Upper lobe of right lung (tissue), 1 donor: ENCODE measurements at regions not wholly inside any gene's neighbourhood (a gene's known extent, or its start where the extent isn't known, plus 50 kb on each side); places are given as distances from the start of the nearest gene placed in this dataset.

ENCODE experiments used
- ATAC-seq: fragments of 200-7000 bp; cut with Tn5 transposase; one replicate; pipeline ENCODE4 v1.9.1; 2020; ENCODE audit warnings: mild to moderate bottlenecking, moderate library complexity
- DNase-seq: peaks from one replicate; pipeline ENCODE4 v3.0.0-alpha.2; 2020
- H3K27ac ChIP-seq: fragments of 200-600 bp; one replicate; pipeline ENCODE4 v1.8.0; 2022
- H3K27me3 ChIP-seq: fragments of 200-600 bp; one replicate; pipeline ENCODE4 v1.8.0; 2022; ENCODE audit warnings: mild to moderate bottlenecking
- H3K36me3 ChIP-seq: fragments of 200-600 bp; one replicate; pipeline ENCODE4 v1.8.0; 2022
- H3K4me1 ChIP-seq: fragments of 200-600 bp; one replicate; pipeline ENCODE4 v1.8.0; 2022
- H3K4me3 ChIP-seq: fragments of 200-600 bp; one replicate; pipeline ENCODE4 v1.8.0; 2022; ENCODE audit warnings: mild to moderate bottlenecking
- H3K9me3 ChIP-seq: fragments of 200-600 bp; one replicate; pipeline ENCODE4 v1.8.0; 2022
- CTCF ChIP-seq: fragments of 200-600 bp; IDR thresholded peaks from one replicate; pipeline ENCODE4 v1.8.0; 2022; ENCODE audit warnings: antibody characterized with exemption
- intact Hi-C: fragments of 100-400 bp; cut with DNase I; formaldehyde crosslinking; loops from one replicate; pipeline ENCODE4 v1.11.0; 2022
- donor health status: DM: no; HTN: yes; CAD: no; lungs with severe emphysema.

- intact Hi-C loops: no loop called here
- H3K27me3 ChIP-seq: no peaks in the 10 kb centered on the region
- DNase-seq (no peak), ATAC-seq (no peak)
- H3K27ac ChIP-seq: no peak overlapping the region
- no peak for TF ChIP-seq CTCF
- no peak overlapping the region for H3K4me3 ChIP-seq
- no peaks in the 10 kb centered on the region for H3K9me3 ChIP-seq
- H3K36me3 ChIP-seq: no peaks in the 10 kb centered on the region
- H3K4me1 ChIP-seq: no peaks in the 10 kb centered on the region
Observed at GRCh38 chr13:29706923-29707322, 111.4 kb upstream of the SLC7A1 start.

- ATAC-seq (no peak), DNase-seq (no peak)
- Histone ChIP-seq H3K9me3 (no peaks in the 10 kb centered on the region), H3K4me1 (no peaks in the 10 kb centered on the region), H3K4me3 (no peak overlapping the region), H3K36me3 (no peaks in the 10 kb centered on the region), H3K27me3 (no peaks in the 10 kb centered on the region), H3K27ac (no peak overlapping the region)
- TF ChIP-seq CTCF: no peak
- intact Hi-C loops: no loop called here
Observed at GRCh38 chr13:29704648-29705047, 109.2 kb upstream of the SLC7A1 start.

- no peaks in the 10 kb centered on the region for H3K9me3 ChIP-seq
- intact Hi-C loops: no loop called here
- ATAC-seq: no peak
- H3K27ac ChIP-seq: no peak overlapping the region
- DNase-seq: no peak
- no peaks in the 10 kb centered on the region for H3K4me1 ChIP-seq
- TF ChIP-seq CTCF: no peak
- no peak overlapping the region for H3K4me3 ChIP-seq
- H3K36me3 ChIP-seq: no peaks in the 10 kb centered on the region
- H3K27me3 ChIP-seq: no peaks in the 10 kb centered on the region
Observed at GRCh38 chr13:29703421-29703820, 107.9 kb upstream of the SLC7A1 start.

DNA sequence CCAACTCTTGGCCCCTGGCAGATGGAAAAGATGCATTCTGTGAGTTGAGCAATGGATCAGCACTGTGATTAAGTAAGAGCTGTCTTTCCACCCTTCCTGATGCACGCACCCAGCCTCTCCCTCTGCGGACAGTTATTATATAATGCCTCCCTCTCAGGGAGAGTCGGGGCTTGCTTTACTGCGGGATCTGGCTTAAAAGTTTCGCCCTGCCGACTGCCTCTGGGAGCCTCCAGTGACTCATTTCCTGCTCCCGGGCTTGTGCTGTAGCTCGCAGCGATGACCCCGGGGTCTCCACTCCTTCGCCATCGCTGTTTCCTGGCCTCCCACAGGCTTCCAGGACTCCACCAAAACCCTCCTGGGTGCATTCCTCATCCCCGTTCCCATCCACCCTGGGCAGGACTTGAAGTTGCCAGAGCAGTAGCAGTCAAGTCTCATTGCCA lies 107.4 kb upstream of the SLC7A1 start:
- Histone ChIP-seq H3K9me3 (no peaks in the 10 kb centered on the region), H3K4me3 (no peak overlapping the region), H3K27me3 (no peaks in the 10 kb centered on the region), H3K4me1 (no peaks in the 10 kb centered on the region), H3K27ac (no peak overlapping the region), H3K36me3 (no peaks in the 10 kb centered on the region)
- TF ChIP-seq CTCF: no peak
- no peak for DNase-seq
- ATAC-seq: no peak
- intact Hi-C loops: no loop called here

DNA sequence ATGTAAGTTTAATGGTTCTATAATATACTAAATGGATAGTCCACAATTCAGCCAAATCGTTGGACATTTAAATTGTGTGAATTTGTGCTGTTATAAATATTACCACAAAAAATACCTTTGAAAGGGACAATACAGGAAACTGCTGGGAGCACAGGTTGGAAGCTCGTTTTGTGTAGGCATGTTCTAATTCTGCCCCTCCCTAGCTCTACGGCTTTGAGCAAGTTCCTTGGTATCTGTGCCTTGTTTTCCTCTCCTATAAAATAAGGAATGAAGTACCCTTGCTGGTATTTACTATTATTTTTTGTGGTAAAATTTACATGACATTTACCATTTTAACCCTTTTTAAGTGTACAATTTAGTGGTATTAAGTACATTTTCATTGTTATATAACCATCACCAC lies 102.6 kb upstream of the SLC7A1 start:
- H3K27me3 ChIP-seq: peaks cover 4% of the 10 kb centered on the region
- no peak overlapping the region for H3K4me3 ChIP-seq
- H3K27ac ChIP-seq: no peak overlapping the region
- TF ChIP-seq CTCF: no peak
- intact Hi-C loops: no loop called here
- no peaks in the 10 kb centered on the region for H3K36me3 ChIP-seq
- H3K4me1 ChIP-seq: no peaks in the 10 kb centered on the region
- no peak for DNase-seq
- no peaks in the 10 kb centered on the region for H3K9me3 ChIP-seq
- no peak for ATAC-seq

- intact Hi-C loops: no loop called here
- H3K27me3 ChIP-seq: peaks cover 4% of the 10 kb centered on the region
- no peaks in the 10 kb centered on the region for H3K4me1 ChIP-seq
- TF ChIP-seq CTCF: no peak
- no peaks in the 10 kb centered on the region for H3K36me3 ChIP-seq
- H3K9me3 ChIP-seq: no peaks in the 10 kb centered on the region
- H3K27ac ChIP-seq: no peak overlapping the region
- ATAC-seq: no peak
- DNase-seq: no peak
- no peak overlapping the region for H3K4me3 ChIP-seq
Observed at GRCh38 chr13:29696606-29697005, 101.1 kb upstream of the SLC7A1 start.
